Thyroid gland (tissue), 4 donors: ENCODE measurements at regions not wholly inside any gene's neighbourhood (a gene's known extent, or its start where the extent isn't known, plus 50 kb on each side); places are given as distances from the start of the nearest gene placed in this dataset.

ENCODE experiments used
- CTCF ChIP-seq, 6 experiments: fragments of 200-600 bp in 3 of 6; fragments of 450-650 bp in 3 of 6; sonication (generic) in 3 of 6; IDR thresholded peaks; one replicate each; pipeline ENCODE4 v1.5.1; 2016 to 2019; ENCODE audit warnings: antibody characterized with exemption in 6 of 6, mild to moderate bottlenecking in 2 of 6, inconsistent platforms in 1 of 6, moderate library complexity in 1 of 6
- POLR2A ChIP-seq, 2 donors: fragments of 450-650 bp; IDR thresholded peaks; one replicate each; pipeline ENCODE4 v1.6.1; 2017; ENCODE audit warnings: antibody characterized with exemption in 2 of 2, mild to moderate bottlenecking in 2 of 2, moderate library complexity in 1 of 2

GRCh38 chr2:45172142-45172541 lies 162.9 kb upstream of the SIX2 start:
- TF ChIP-seq CTCF (IDR thresholded peaks at IDR 0.05) = no peak
- TF ChIP-seq POLR2A (IDR thresholded peaks at IDR 0.05) = no peak
